ENCODE measurements at regions not wholly inside any gene's neighbourhood (a gene's known extent, or its start where the extent isn't known, plus 50 kb on each side); places are given as distances from the start of the nearest gene placed in this dataset.

GRCh38 chr6:27174958-27175357, 72.5 kb upstream of the PRSS16 start:
- no peak overlapping the region for H3K27ac ChIP-seq (ENCODE audit: extremely low read length, insufficient read depth, low read length)
- no peaks in the 10 kb centered on the region for H4K20me1 ChIP-seq (ENCODE audit: insufficient read depth, low read length)
- intact Hi-C loops (cut with micrococcal nuclease; ENCODE audit: unreplicated experiment) = loop anchor here (5.0 kb wide), 2 partner anchors 48 to 727 kb away; no protein-coding TSS in a partner anchor
- ATAC-seq = no peak
- FAIRE-seq = no peak
- 42% methylated on average over 6 of the region's 6 CpGs for WGBS (ENCODE audit: low lambda C conversion rate)
- TF ChIP-seq HINFP (CRISPR knock-in tag; IDR thresholded peaks at IDR 0.05; ENCODE audit: low read depth) = no peak
- TF ChIP-seq ZSCAN20 (CRISPR knock-in tag; IDR thresholded peaks at IDR 0.05; ENCODE audit: borderline replicate concordance) = 0 out of 2 replicates have a peak, but pooled peaks have one; percentile 38
- H3K36me3 ChIP-seq (replicated peaks in 1 of 2; ENCODE audit: control insufficient read depth in 1 of 2, insufficient read depth in 2 of 2, low read length in 2 of 2) = no peaks in the 10 kb centered on the region
- POLR2A ChIA-PET = no interaction called here
- peak overlapping the region; percentile 43 for H2AFZ ChIP-seq (ENCODE audit: low read length)
- no peaks in the 10 kb centered on the region for H3K9me3 ChIP-seq (ENCODE audit: low read length)
- H3K4me3 ChIP-seq (replicated peaks in 1 of 3; ENCODE audit: insufficient read depth in 1 of 3, low read depth in 2 of 3, low read length in 3 of 3) = no peak overlapping the region
- DNase-seq (ENCODE audit: low spot score) = no peak
- no peak overlapping the region for H3K4me2 ChIP-seq (ENCODE audit: low read depth, low read length)
- in situ Hi-C loops (cut with HindIII; ENCODE audit: extremely low pct_ligation_motif_present, low pct_unique_long_range_greater_than_20kb) = loop anchor here (10.0 kb wide), 2 partner anchors 330 to 730 kb away; no protein-coding TSS in a partner anchor
- H3K79me2 ChIP-seq (ENCODE audit: insufficient read depth, low read length) = no peaks in the 10 kb centered on the region
- peaks cover 19% of the 10 kb centered on the region for H3K4me1 ChIP-seq (ENCODE audit: insufficient read depth, low read length)
- H3K27me3 ChIP-seq (ENCODE audit: control insufficient read depth in 1 of 2, insufficient read depth in 2 of 2, low read length in 2 of 2) = no peaks in the 10 kb centered on the region; a peak in 1 of 5 replicates
- H3K9ac ChIP-seq (ENCODE audit: insufficient read depth, low read depth, low read length) = no peak overlapping the region
- CTCF ChIA-PET (ENCODE audit: low intra/inter-chr PET ratio, low total read pairs) = no interaction called here
- no TSS peak for BruUV-seq (replicated peaks)

- no peak for DNase-seq (ENCODE audit: low spot score)
- intact Hi-C loops (cut with micrococcal nuclease; ENCODE audit: unreplicated experiment) = loop anchor here (5.0 kb wide), 2 partner anchors 49 to 726 kb away; no protein-coding TSS in a partner anchor
- WGBS (ENCODE audit: low lambda C conversion rate) = 73% methylated on average over 9 of the region's 9 CpGs
- ChIA-PET POLR2A (interaction anchor here (1.6 kb wide), 1 partner anchor 717 kb away, joined by 4 read pairs; a partner anchor contains a TSS), CTCF (ENCODE audit: low intra/inter-chr PET ratio, low total read pairs) (no interaction called here)
- no peak overlapping the region for H2AFZ ChIP-seq (ENCODE audit: low read length)
- FAIRE-seq = peak; percentile 23
- TF ChIP-seq HNF4G (IDR thresholded peaks at IDR 0.05; ENCODE audit: borderline replicate concordance, low read depth, low read length) (no peak), HNF4G (CRISPR knock-in tag; IDR thresholded peaks at IDR 0.05; ENCODE audit: borderline replicate concordance, low read depth) (no peak), ARID2 (CRISPR knock-in tag; IDR thresholded peaks at IDR 0.05; ENCODE audit: borderline replicate concordance) (0 out of 2 replicates have a peak, but pooled peaks have one; percentile 37), ZNF605 (CRISPR knock-in tag; IDR thresholded peaks at IDR 0.05) (no peak)
- H3K79me2 ChIP-seq (ENCODE audit: insufficient read depth, low read length) = no peaks in the 10 kb centered on the region
- H3K27me3 ChIP-seq (ENCODE audit: control insufficient read depth in 1 of 2, insufficient read depth in 2 of 2, low read length in 2 of 2) = peaks cover 0 to 2% of the 10 kb centered on the region in 2 experiments; a peak in 1 of 5 replicates
- in situ Hi-C loops (cut with HindIII; ENCODE audit: extremely low pct_ligation_motif_present, low pct_unique_long_range_greater_than_20kb) = loop anchor here (10.0 kb wide), 2 partner anchors 329 to 729 kb away; no protein-coding TSS in a partner anchor
- no peaks in the 10 kb centered on the region for H3K9me3 ChIP-seq (ENCODE audit: low read length)
- H3K4me2 ChIP-seq (ENCODE audit: low read depth, low read length) = peak overlapping the region; percentile 98; the same call in 1 of the 2 replicates
- no peaks in the 10 kb centered on the region for H3K36me3 ChIP-seq (replicated peaks in 1 of 2; ENCODE audit: control insufficient read depth in 1 of 2, insufficient read depth in 2 of 2, low read length in 2 of 2)
- H3K27ac ChIP-seq (ENCODE audit: extremely low read length, insufficient read depth, low read length) = no peak overlapping the region
- H3K4me1 ChIP-seq (ENCODE audit: insufficient read depth, low read length) = peaks cover 19% of the 10 kb centered on the region
- H3K4me3 ChIP-seq (replicated peaks in 1 of 3; ENCODE audit: insufficient read depth in 1 of 3, low read depth in 2 of 3, low read length in 3 of 3) = no peak overlapping the region
- ATAC-seq = no peak
- no peaks in the 10 kb centered on the region for H4K20me1 ChIP-seq (ENCODE audit: insufficient read depth, low read length)
- no peak overlapping the region for H3K9ac ChIP-seq (ENCODE audit: insufficient read depth, low read depth, low read length)
- BruUV-seq (replicated peaks) = no TSS peak
Observed at GRCh38 chr6:27176096-27176495, 71.4 kb upstream of the PRSS16 start.

Data from HepG2 (cell line).